22Rv1 (cell line): ENCODE measurements at regions not wholly inside any gene's neighbourhood (a gene's known extent, or its start where the extent isn't known, plus 50 kb on each side); places are given as distances from the start of the nearest gene placed in this dataset.

Experiments
- H3K27ac ChIP-seq: fragments of 450-650 bp; 2 replicates; pipeline ENCODE4 v1.5.1; 2017
- CTCF ChIP-seq: fragments of 450-650 bp; IDR thresholded peaks from 2 replicates; pipeline ENCODE4 v1.5.1; 2017; ENCODE audit warnings: mild to moderate bottlenecking
- ZFX ChIP-seq: fragments of 450-650 bp; IDR thresholded peaks from 2 replicates; pipeline ENCODE4 v1.6.1; 2017; ENCODE audit warnings: antibody characterized with exemption, borderline replicate concordance

GRCh38 chr16:7089751-7090150, 242.9 kb upstream of the RBFOX1 start:
- no peak overlapping the region for H3K27ac ChIP-seq
- TF ChIP-seq CTCF (no peak), ZFX (no peak)

- no peak overlapping the region for H3K27ac ChIP-seq
- TF ChIP-seq ZFX (no peak), CTCF (no peak)
Measured at GRCh38 chr16:7088711-7089110, 243.9 kb upstream of the RBFOX1 start.

- TF ChIP-seq ZFX (no peak), CTCF (peak; percentile 49)
- H3K27ac ChIP-seq = no peak overlapping the region
Measured at GRCh38 chr16:7086822-7087616, 245.6 kb upstream of the RBFOX1 start.

- no peak overlapping the region for H3K27ac ChIP-seq
- TF ChIP-seq CTCF (no peak), ZFX (no peak)
Measured at GRCh38 chr16:7085776-7086175, 246.9 kb upstream of the RBFOX1 start.

- no peak for TF ChIP-seq ZFX
- TF ChIP-seq CTCF = no peak
- H3K27ac ChIP-seq = no peak overlapping the region
Measured at GRCh38 chr16:7083096-7083495, 249.5 kb upstream of the RBFOX1 start.

- no peak for TF ChIP-seq ZFX
- TF ChIP-seq CTCF = no peak
- no peak overlapping the region for H3K27ac ChIP-seq
Measured at GRCh38 chr16:7077636-7078035, 255.0 kb upstream of the RBFOX1 start.

- H3K27ac ChIP-seq = no peak overlapping the region
- TF ChIP-seq ZFX (no peak), CTCF (no peak)
Measured at GRCh38 chr16:7074715-7075114, 257.9 kb upstream of the RBFOX1 start.
